ENCODE measurements at regions not wholly inside any gene's neighbourhood (a gene's known extent, or its start where the extent isn't known, plus 50 kb on each side); places are given as distances from the start of the nearest gene placed in this dataset.

- DNase-seq (ENCODE audit: low read depth, low spot score) (no peak), FAIRE-seq (no peak)
- dilution Hi-C loops (cut with MboI; ENCODE audit: extremely low pct_ligation_motif_present, low sequenced_read_pairs): no loop called here
- no peaks in the 10 kb centered on the region for H3K4me1 ChIP-seq (ENCODE audit: control insufficient read depth, extremely low read depth, insufficient read depth, low read length)
- no peaks in the 10 kb centered on the region for H3K79me2 ChIP-seq (ENCODE audit: control insufficient read depth, insufficient read depth, low read length)
- BruUV-seq (replicated peaks): no TSS peak
- H3K27me3 ChIP-seq (ENCODE audit: control insufficient read depth in 2 of 2, insufficient read depth in 2 of 2, low read length in 2 of 2): no peaks in the 10 kb centered on the region
- intact Hi-C loops (cut with micrococcal nuclease): no loop called here
- ChIA-PET CTCF (interaction anchor here (1.1 kb wide), 1 partner anchor 363 kb away, joined by 3 read pairs; no protein-coding TSS in a partner anchor), POLR2A (no interaction called here)
- H3K4me3 ChIP-seq (replicated peaks in 1 of 3; ENCODE audit: insufficient read depth in 1 of 3, low read depth in 1 of 3, low read length in 3 of 3): no peak overlapping the region
- H3K9me3 ChIP-seq (replicated peaks; ENCODE audit: control insufficient read depth, insufficient read depth, low read length): no peaks in the 10 kb centered on the region
- no peaks in the 10 kb centered on the region for H3K9me1 ChIP-seq (replicated peaks; ENCODE audit: control insufficient read depth, extremely low read depth, insufficient read depth, low read length)
- no peak overlapping the region for H2AFZ ChIP-seq (ENCODE audit: low read depth, low read length)
- no peaks in the 10 kb centered on the region for H4K20me1 ChIP-seq (replicated peaks; ENCODE audit: control insufficient read depth, extremely low read depth, insufficient read depth, low read length)
- H3K36me3 ChIP-seq (ENCODE audit: control insufficient read depth in 2 of 2, extremely low read depth in 1 of 2, insufficient read depth in 2 of 2, low read length in 2 of 2): no peaks in the 10 kb centered on the region
- no peak overlapping the region for H3K9ac ChIP-seq (replicated peaks; ENCODE audit: extremely low read depth, insufficient read depth, low read length)
- H3K4me2 ChIP-seq (ENCODE audit: insufficient read depth, low read length): no peak overlapping the region
- TF ChIP-seq MYC (IDR thresholded peaks at IDR 0.05; ENCODE audit: low read depth, low read length) (no peak), CTCF (IDR thresholded peaks at IDR 0.05; ENCODE audit: extremely low read depth in 1 of 2, insufficient read depth in 1 of 2, low read depth in 1 of 2, low read length in 2 of 2) (no peak), EZH2 (IDR thresholded peaks at IDR 0.05; ENCODE audit: borderline replicate concordance, low read depth, low read length, severe bottlenecking) (no peak), POLR2A (IDR thresholded peaks at IDR 0.05; ENCODE audit: low read depth, low read length) (no peak), JUN (IDR thresholded peaks at IDR 0.05; ENCODE audit: borderline replicate concordance, insufficient read depth, insufficient read length, low read depth) (no peak), FOS (IDR thresholded peaks at IDR 0.05; ENCODE audit: borderline replicate concordance, insufficient read depth, low read length) (no peak)
- TF ChIP-seq, protein P1, sequence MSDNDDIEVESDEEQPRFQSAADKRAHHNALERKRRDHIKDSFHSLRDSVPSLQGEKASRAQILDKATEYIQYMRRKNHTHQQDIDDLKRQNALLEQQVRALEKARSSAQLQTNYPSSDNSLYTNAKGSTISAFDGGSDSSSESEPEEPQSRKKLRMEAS (IDR thresholded peaks at IDR 0.05; ENCODE audit: insufficient read depth, insufficient read length): no peak
- H3K27ac ChIP-seq (ENCODE audit: insufficient read depth, low read depth, low read length): no peak overlapping the region
These were observed 295.0 kb upstream of the MGAT4C start for GRCh38 chr12:86551146-86551571.

All from endothelial cell of umbilical vein (primary cell).